ENCODE measurements at regions not wholly inside any gene's neighbourhood (a gene's known extent, or its start where the extent isn't known, plus 50 kb on each side); places are given as distances from the start of the nearest gene placed in this dataset.

DNA sequence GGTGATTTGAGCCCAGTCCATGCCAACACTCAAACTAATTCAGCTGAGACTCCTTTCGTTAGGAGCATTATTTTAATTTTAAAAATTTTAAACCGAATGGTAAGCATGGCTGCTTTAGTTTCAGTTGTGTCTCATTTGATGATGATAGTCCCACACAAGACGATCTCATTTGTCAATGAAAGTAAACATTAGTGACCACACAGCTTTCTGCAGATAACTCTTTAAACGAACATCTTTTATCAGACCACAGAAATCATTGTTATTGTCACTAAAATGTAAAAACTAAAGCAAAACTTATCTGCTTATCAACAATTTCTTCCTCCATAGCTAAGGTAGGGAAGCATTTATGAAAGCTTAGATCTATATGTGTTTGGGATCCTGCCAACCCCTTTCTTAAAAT is 382.2 kb downstream of the ZFHX3 start:
- TF ChIP-seq, protein P1, sequence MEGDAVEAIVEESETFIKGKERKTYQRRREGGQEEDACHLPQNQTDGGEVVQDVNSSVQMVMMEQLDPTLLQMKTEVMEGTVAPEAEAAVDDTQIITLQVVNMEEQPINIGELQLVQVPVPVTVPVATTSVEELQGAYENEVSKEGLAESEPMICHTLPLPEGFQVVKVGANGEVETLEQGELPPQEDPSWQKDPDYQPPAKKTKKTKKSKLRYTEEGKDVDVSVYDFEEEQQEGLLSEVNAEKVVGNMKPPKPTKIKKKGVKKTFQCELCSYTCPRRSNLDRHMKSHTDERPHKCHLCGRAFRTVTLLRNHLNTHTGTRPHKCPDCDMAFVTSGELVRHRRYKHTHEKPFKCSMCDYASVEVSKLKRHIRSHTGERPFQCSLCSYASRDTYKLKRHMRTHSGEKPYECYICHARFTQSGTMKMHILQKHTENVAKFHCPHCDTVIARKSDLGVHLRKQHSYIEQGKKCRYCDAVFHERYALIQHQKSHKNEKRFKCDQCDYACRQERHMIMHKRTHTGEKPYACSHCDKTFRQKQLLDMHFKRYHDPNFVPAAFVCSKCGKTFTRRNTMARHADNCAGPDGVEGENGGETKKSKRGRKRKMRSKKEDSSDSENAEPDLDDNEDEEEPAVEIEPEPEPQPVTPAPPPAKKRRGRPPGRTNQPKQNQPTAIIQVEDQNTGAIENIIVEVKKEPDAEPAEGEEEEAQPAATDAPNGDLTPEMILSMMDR (IDR thresholded peaks at IDR 0.05), result no peak
- no peak for TF ChIP-seq POLR2A (IDR thresholded peaks at IDR 0.05; ENCODE audit: low read depth)
- TF ChIP-seq POLR2AphosphoS5 (IDR thresholded peaks at IDR 0.05), result no peak

Data from esophagus muscularis mucosa (tissue), 3 donors.